Activated CD8-positive, alpha-beta T cell treated with anti-CD3 and anti-CD28 coated beads, Interleukin-2, amount 10 ng/mL, durations not matched to agents 7 days and 5 days (primary cell): ENCODE measurements at regions not wholly inside any gene's neighbourhood (a gene's known extent, or its start where the extent isn't known, plus 50 kb on each side); places are given as distances from the start of the nearest gene placed in this dataset.

Source experiments
- ATAC-seq: fragments of 150-1000 bp; cut with Tn5 transposase; one replicate; pipeline ENCODE4 v1.10.0; 2021; ENCODE audit warnings: moderate library complexity
- CTCF ChIA-PET: fragments of 350-600 bp; sonication (Branson Sonifier 250); formaldehyde crosslinking; loops from one replicate; lab custom pipeline; 2021; ENCODE audit warnings: antibody characterized with exemption; lab: Charles Lee
- POLR2A ChIA-PET: fragments of 350-600 bp; sonication (Branson Sonifier 250); formaldehyde crosslinking; loops from one replicate; lab custom pipeline; 2021; ENCODE audit warnings: antibody characterized with exemption; lab: Charles Lee
- DNase-seq: peaks from one replicate; pipeline ENCODE4 v3.0.0-alpha.2; 2020
- H3K27ac Mint-ChIP-seq: one replicate; pipeline ENCODE4 v1.8.0; 2021; ENCODE audit warnings: mild to moderate bottlenecking, mixed read lengths
- H3K27me3 Mint-ChIP-seq: one replicate; pipeline ENCODE4 v1.8.0; 2021; ENCODE audit warnings: low read depth, mixed read lengths
- H3K36me3 Mint-ChIP-seq: one replicate; pipeline ENCODE4 v1.8.0; 2021; ENCODE audit warnings: low read depth, mixed read lengths
- H3K4me1 Mint-ChIP-seq: one replicate; pipeline ENCODE4 v1.8.0; 2021; ENCODE audit warnings: low read depth, mixed read lengths
- H3K4me3 Mint-ChIP-seq: one replicate; pipeline ENCODE4 v1.8.0; 2021; ENCODE audit warnings: mild to moderate bottlenecking, mixed read lengths
- H3K9me3 Mint-ChIP-seq: one replicate; pipeline ENCODE4 v1.8.0; 2022; ENCODE audit warnings: mixed read lengths; ENCODE audit not compliant: insufficient read depth

- Mint-ChIP-seq H3K9me3 (no peaks in the 10 kb centered on the region), H3K4me3 (no peak overlapping the region), H3K27me3 (peaks cover 5% of the 10 kb centered on the region), H3K4me1 (no peaks in the 10 kb centered on the region), H3K36me3 (no peaks in the 10 kb centered on the region), H3K27ac (no peak overlapping the region)
- POLR2A ChIA-PET = no interaction called here
- DNase-seq = no peak
- CTCF ChIA-PET = no interaction called here
- no peak for ATAC-seq
Observed at GRCh38 chr13:50334115-50334778, 319.0 kb downstream of the KCNRG start.

GRCh38 chr13:50334944-50335343 is 319.7 kb downstream of the KCNRG start:
- Mint-ChIP-seq H3K9me3 (no peaks in the 10 kb centered on the region), H3K36me3 (no peaks in the 10 kb centered on the region), H3K4me3 (no peak overlapping the region), H3K27ac (no peak overlapping the region), H3K4me1 (no peaks in the 10 kb centered on the region), H3K27me3 (peaks cover 5% of the 10 kb centered on the region)
- DNase-seq = no peak
- POLR2A ChIA-PET = no interaction called here
- CTCF ChIA-PET = no interaction called here
- ATAC-seq = no peak

- Mint-ChIP-seq H3K9me3 (no peaks in the 10 kb centered on the region), H3K4me1 (no peaks in the 10 kb centered on the region), H3K4me3 (no peak overlapping the region), H3K36me3 (no peaks in the 10 kb centered on the region), H3K27ac (no peak overlapping the region), H3K27me3 (peaks cover 14% of the 10 kb centered on the region)
- ChIA-PET CTCF (no interaction called here), POLR2A (no interaction called here)
- ATAC-seq (no peak), DNase-seq (no peak)
Observed at GRCh38 chr13:50339271-50339670, 324.0 kb downstream of the KCNRG start.

GRCh38 chr13:50340146-50340545 is 324.9 kb downstream of the KCNRG start:
- no peaks in the 10 kb centered on the region for H3K36me3 Mint-ChIP-seq
- no peaks in the 10 kb centered on the region for H3K9me3 Mint-ChIP-seq
- POLR2A ChIA-PET = no interaction called here

GRCh38 chr13:50340551-50341287 is 325.5 kb downstream of the KCNRG start:
- H3K27ac Mint-ChIP-seq = no peak overlapping the region
- CTCF ChIA-PET = no interaction called here

More at GRCh38 chr13:50340146-50340545, 324.9 kb downstream of the KCNRG start:
- H3K4me3 Mint-ChIP-seq = no peak overlapping the region
- H3K4me1 Mint-ChIP-seq = peaks cover 5% of the 10 kb centered on the region
- ATAC-seq (no peak), DNase-seq (no peak)
- CTCF ChIA-PET = no interaction called here
- peaks cover 19% of the 10 kb centered on the region for H3K27me3 Mint-ChIP-seq
- H3K27ac Mint-ChIP-seq = no peak overlapping the region

GRCh38 chr13:50341526-50341925 is 326.3 kb downstream of the KCNRG start:
- CTCF ChIA-PET = no interaction called here
- DNase-seq (no peak), ATAC-seq (no peak)
- no peaks in the 10 kb centered on the region for H3K9me3 Mint-ChIP-seq
- no peaks in the 10 kb centered on the region for H3K36me3 Mint-ChIP-seq
- H3K4me1 Mint-ChIP-seq = peaks cover 5% of the 10 kb centered on the region
- H3K4me3 Mint-ChIP-seq = no peak overlapping the region
- POLR2A ChIA-PET = no interaction called here
- peaks cover 23% of the 10 kb centered on the region for H3K27me3 Mint-ChIP-seq
- no peak overlapping the region for H3K27ac Mint-ChIP-seq

More at GRCh38 chr13:50340551-50341287, 325.5 kb downstream of the KCNRG start:
- no peak for ATAC-seq
- no peak for DNase-seq
- H3K27me3 Mint-ChIP-seq = peaks cover 19% of the 10 kb centered on the region
- POLR2A ChIA-PET = no interaction called here
- H3K4me3 Mint-ChIP-seq = no peak overlapping the region
- no peaks in the 10 kb centered on the region for H3K9me3 Mint-ChIP-seq
- H3K4me1 Mint-ChIP-seq = peaks cover 5% of the 10 kb centered on the region
- H3K36me3 Mint-ChIP-seq = no peaks in the 10 kb centered on the region

- no peaks in the 10 kb centered on the region for H3K36me3 Mint-ChIP-seq
- peaks cover 5% of the 10 kb centered on the region for H3K4me1 Mint-ChIP-seq
- no peak overlapping the region for H3K4me3 Mint-ChIP-seq
- no peak overlapping the region for H3K27ac Mint-ChIP-seq
- peaks cover 39% of the 10 kb centered on the region for H3K27me3 Mint-ChIP-seq
- ChIA-PET POLR2A (interaction anchor here (0.8 kb wide), 1 partner anchor 21 kb away, joined by 3 read pairs; no protein-coding TSS in a partner anchor), CTCF (no interaction called here)
- ATAC-seq (no peak), DNase-seq (no peak)
- H3K9me3 Mint-ChIP-seq = no peaks in the 10 kb centered on the region
Observed at GRCh38 chr13:50344717-50345116, 329.5 kb downstream of the KCNRG start.

DNA sequence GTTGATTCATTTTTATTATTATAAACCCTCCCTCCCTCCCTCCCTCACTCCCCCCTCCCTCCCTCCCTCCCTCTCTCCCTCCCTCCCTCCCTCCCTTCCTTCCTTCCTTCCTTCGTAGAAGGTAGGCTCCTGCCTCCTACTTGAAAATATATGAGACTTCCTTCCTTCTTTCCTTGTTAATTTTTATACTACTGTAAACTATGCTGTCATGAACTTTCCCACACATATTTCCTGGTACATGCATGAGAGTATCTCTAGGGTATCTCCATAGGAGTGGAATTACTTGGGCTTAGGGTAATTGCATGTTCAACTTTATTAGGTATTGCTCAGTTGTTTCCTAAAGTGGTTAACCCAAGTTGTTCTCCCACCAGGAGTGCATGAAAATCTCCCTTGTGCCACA is 330.6 kb downstream of the KCNRG start:
- H3K4me3 Mint-ChIP-seq = no peak overlapping the region
- no peak for DNase-seq
- CTCF ChIA-PET = no interaction called here
- H3K9me3 Mint-ChIP-seq = no peaks in the 10 kb centered on the region
- H3K4me1 Mint-ChIP-seq = peaks cover 5% of the 10 kb centered on the region
- peaks cover 35% of the 10 kb centered on the region for H3K27me3 Mint-ChIP-seq
- no peaks in the 10 kb centered on the region for H3K36me3 Mint-ChIP-seq
- ATAC-seq = no peak
- POLR2A ChIA-PET = no interaction called here
- H3K27ac Mint-ChIP-seq = no peak overlapping the region

DNA sequence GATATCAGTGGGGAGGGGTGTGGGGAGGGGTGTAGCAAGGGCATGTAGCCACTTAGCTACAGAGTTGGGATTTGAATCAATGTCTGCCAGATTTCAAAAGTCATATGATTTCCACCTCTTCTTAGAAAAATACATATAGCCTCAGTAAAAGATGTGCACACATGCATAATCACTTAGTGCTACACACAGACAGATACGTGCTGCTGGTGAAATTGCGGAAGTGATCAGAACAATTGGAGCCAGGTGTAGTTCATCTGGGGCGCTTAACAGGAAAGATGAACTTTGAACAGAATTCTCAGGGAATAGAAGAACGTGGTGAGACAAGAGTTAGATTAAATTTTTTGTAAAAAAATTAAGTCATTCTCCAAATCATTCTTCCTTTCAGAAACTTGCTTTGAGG is 333.1 kb downstream of the KCNRG start:
- CTCF ChIA-PET = no interaction called here
- H3K36me3 Mint-ChIP-seq = no peaks in the 10 kb centered on the region
- DNase-seq (no peak), ATAC-seq (no peak)
- H3K27me3 Mint-ChIP-seq = peaks cover 26% of the 10 kb centered on the region
- no peak overlapping the region for H3K27ac Mint-ChIP-seq
- peaks cover 5% of the 10 kb centered on the region for H3K4me1 Mint-ChIP-seq
- H3K9me3 Mint-ChIP-seq = no peaks in the 10 kb centered on the region
- POLR2A ChIA-PET = no interaction called here
- H3K4me3 Mint-ChIP-seq = no peak overlapping the region

GRCh38 chr13:50352720-50353480 is 337.7 kb downstream of the KCNRG start:
- no peak for DNase-seq
- Mint-ChIP-seq H3K27me3 (peaks cover 7% of the 10 kb centered on the region), H3K9me3 (no peaks in the 10 kb centered on the region), H3K4me3 (no peak overlapping the region), H3K36me3 (no peaks in the 10 kb centered on the region), H3K4me1 (peaks cover 12% of the 10 kb centered on the region), H3K27ac (no peak overlapping the region)
- ATAC-seq = no peak
- ChIA-PET POLR2A (no interaction called here), CTCF (interaction anchor here (0.6 kb wide), 1 partner anchor 217 kb away, joined by 5 read pairs; no protein-coding TSS in a partner anchor)

GRCh38 chr13:50353651-50354415 is 338.6 kb downstream of the KCNRG start:
- no peak for ATAC-seq
- Mint-ChIP-seq H3K4me3 (no peak overlapping the region), H3K4me1 (peaks cover 18% of the 10 kb centered on the region), H3K27ac (no peak overlapping the region), H3K9me3 (no peaks in the 10 kb centered on the region), H3K27me3 (peaks cover 5% of the 10 kb centered on the region), H3K36me3 (no peaks in the 10 kb centered on the region)
- CTCF ChIA-PET = no interaction called here
- POLR2A ChIA-PET = no interaction called here
- DNase-seq = no peak
